Neural progenitor cell (in vitro differentiated cells): ENCODE measurements at regions not wholly inside any gene's neighbourhood (a gene's known extent, or its start where the extent isn't known, plus 50 kb on each side); places are given as distances from the start of the nearest gene placed in this dataset.

ENCODE experiments used
- EZH2 ChIP-seq: fragments of 200-600 bp; sonication (generic); IDR thresholded peaks from 2 replicates; pipeline ENCODE4 v1.6.1; 2017; ENCODE audit warnings: antibody characterized with exemption, mild to moderate bottlenecking, moderate library complexity
- EZH2phosphoT487 ChIP-seq: fragments of 200-600 bp; sonication (generic); IDR thresholded peaks from 2 replicates; pipeline ENCODE4 v1.6.1; 2017; ENCODE audit warnings: antibody characterized with exemption
- TF ChIP-seq, protein P1 (sequence below): fragments of 200-600 bp; sonication (generic); IDR thresholded peaks from 2 replicates; pipeline ENCODE4 v1.5.1; 2017; ENCODE audit warnings: antibody characterized with exemption, mild to moderate bottlenecking

DNA sequence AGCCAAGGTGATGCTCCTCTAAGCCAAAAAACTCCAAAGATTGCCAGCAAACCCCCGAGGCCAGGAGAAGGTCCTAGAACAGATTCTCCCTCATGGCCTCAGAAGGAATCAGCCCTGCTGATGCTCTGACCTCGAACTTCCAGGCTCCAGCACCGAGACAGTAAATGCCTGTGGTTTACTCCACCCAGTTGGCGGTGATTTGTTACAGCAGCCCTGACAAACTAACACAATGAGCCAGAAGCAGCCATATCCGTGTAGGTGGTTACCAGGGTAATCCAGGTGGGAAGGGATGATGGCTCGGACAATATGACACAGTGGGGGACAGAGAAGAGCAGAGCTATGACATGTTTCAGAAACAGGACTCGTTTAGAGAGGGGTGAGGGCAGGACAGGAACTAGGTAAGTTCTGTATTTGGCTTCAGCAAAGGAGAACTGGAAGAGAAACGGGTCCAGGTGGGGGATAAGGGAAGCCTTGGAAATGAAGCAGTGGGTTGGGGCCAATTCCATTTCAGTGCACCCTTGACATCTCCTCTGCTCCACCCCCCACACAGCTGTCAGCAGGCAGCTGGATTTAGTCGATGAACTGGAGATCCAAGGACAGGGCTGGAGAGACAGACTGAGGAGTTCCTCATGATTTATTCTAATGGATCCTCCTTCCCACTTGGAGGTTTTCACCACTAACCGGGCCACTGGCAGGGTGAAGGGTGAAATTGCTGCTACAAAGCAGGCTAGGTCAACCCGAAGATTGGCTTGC, 179.7 kb upstream of the SH3BP4 start:
- TF ChIP-seq, protein P1, sequence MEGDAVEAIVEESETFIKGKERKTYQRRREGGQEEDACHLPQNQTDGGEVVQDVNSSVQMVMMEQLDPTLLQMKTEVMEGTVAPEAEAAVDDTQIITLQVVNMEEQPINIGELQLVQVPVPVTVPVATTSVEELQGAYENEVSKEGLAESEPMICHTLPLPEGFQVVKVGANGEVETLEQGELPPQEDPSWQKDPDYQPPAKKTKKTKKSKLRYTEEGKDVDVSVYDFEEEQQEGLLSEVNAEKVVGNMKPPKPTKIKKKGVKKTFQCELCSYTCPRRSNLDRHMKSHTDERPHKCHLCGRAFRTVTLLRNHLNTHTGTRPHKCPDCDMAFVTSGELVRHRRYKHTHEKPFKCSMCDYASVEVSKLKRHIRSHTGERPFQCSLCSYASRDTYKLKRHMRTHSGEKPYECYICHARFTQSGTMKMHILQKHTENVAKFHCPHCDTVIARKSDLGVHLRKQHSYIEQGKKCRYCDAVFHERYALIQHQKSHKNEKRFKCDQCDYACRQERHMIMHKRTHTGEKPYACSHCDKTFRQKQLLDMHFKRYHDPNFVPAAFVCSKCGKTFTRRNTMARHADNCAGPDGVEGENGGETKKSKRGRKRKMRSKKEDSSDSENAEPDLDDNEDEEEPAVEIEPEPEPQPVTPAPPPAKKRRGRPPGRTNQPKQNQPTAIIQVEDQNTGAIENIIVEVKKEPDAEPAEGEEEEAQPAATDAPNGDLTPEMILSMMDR: no peak
- TF ChIP-seq EZH2phosphoT487 (no peak), EZH2 (no peak)
